GM23248 (cell line): ENCODE measurements at regions not wholly inside any gene's neighbourhood (a gene's known extent, or its start where the extent isn't known, plus 50 kb on each side); places are given as distances from the start of the nearest gene placed in this dataset.
"Not testable (repeated sequence)": the region's sequence is repeated elsewhere in the genome, so short reads cannot be mapped to it uniquely, and the experiment has no call there.

Source experiments
- DNase-seq: peaks from one replicate; pipeline ENCODE4 v3.0.0-alpha.2; 2015
- H2AFZ ChIP-seq: fragments of 200-600 bp; sonication (generic); 2 replicates; pipeline ENCODE4 v1.6.1; 2016; ENCODE audit warnings: antibody characterized with exemption
- H3F3A ChIP-seq: fragments of 200-600 bp; sonication (generic); 2 replicates; pipeline ENCODE4 v1.6.1; 2016; ENCODE audit warnings: mild to moderate bottlenecking, antibody characterized with exemption, mixed run types; ENCODE audit not compliant: insufficient read depth
- H3K27ac ChIP-seq: fragments of 200-600 bp; sonication (generic); 2 replicates; pipeline ENCODE4 v1.5.1; 2016; ENCODE audit warnings: mild to moderate bottlenecking
- H3K27me3 ChIP-seq: fragments of 200-600 bp; sonication (generic); replicated peaks from 2 replicates; pipeline ENCODE4 v1.6.1; 2016; ENCODE audit warnings: mild to moderate bottlenecking; ENCODE audit not compliant: insufficient read depth
- H3K36me3 ChIP-seq: fragments of 200-600 bp; sonication (generic); 2 replicates; pipeline ENCODE4 v1.6.1; 2016; ENCODE audit warnings: low read depth, mild to moderate bottlenecking
- H3K4me1 ChIP-seq: fragments of 200-600 bp; sonication (generic); 2 replicates; pipeline ENCODE4 v1.6.1; 2016; ENCODE audit warnings: mild to moderate bottlenecking; ENCODE audit not compliant: insufficient read depth
- H3K4me2 ChIP-seq: fragments of 200-600 bp; sonication (generic); one replicate; pipeline ENCODE4 v1.6.1; 2016; ENCODE audit warnings: mild to moderate bottlenecking; ENCODE audit not compliant: unreplicated experiment
- H3K4me3 ChIP-seq: fragments of 200-600 bp; sonication (generic); 2 replicates; pipeline ENCODE4 v1.5.1; 2016; ENCODE audit warnings: mild to moderate bottlenecking
- H3K79me2 ChIP-seq: fragments of 200-600 bp; sonication (generic); 2 replicates; pipeline ENCODE4 v1.6.1; 2016; ENCODE audit warnings: mild to moderate bottlenecking; ENCODE audit not compliant: insufficient read depth
- H3K9ac ChIP-seq: fragments of 200-600 bp; sonication (generic); 2 replicates; pipeline ENCODE4 v1.6.1; 2016; ENCODE audit warnings: mild to moderate bottlenecking
- H3K9me2 ChIP-seq: fragments of 200-600 bp; sonication (generic); 2 replicates; pipeline ENCODE4 v1.6.1; 2016; ENCODE audit warnings: mixed run types, mild to moderate bottlenecking, moderate library complexity; ENCODE audit not compliant: insufficient read depth
- H3K9me3 ChIP-seq: fragments of 200-600 bp; sonication (generic); one replicate; pipeline ENCODE4 v1.6.1; 2017; ENCODE audit warnings: low read depth
- H4K20me1 ChIP-seq: fragments of 200-600 bp; sonication (generic); 2 replicates; pipeline ENCODE4 v1.6.0; 2016; ENCODE audit not compliant: insufficient read depth
- EZH2 ChIP-seq: fragments of 200-600 bp; sonication (generic); IDR thresholded peaks from 2 replicates; pipeline ENCODE4 v1.6.1; 2018; ENCODE audit warnings: antibody characterized with exemption, mild to moderate bottlenecking; ENCODE audit not compliant: insufficient read depth, poor library complexity, severe bottlenecking
- EZH2phosphoT487 ChIP-seq: fragments of 200-600 bp; sonication (generic); IDR thresholded peaks from 2 replicates; pipeline ENCODE4 v1.6.1; 2018; ENCODE audit warnings: antibody characterized with exemption, moderate library complexity, mild to moderate bottlenecking, low read depth; ENCODE audit not compliant: insufficient read depth
- WGBS, 2 experiments: methylation state at CpG; one replicate each; pipeline ENCODE4 v1.1.6; 2015 to 2017; ENCODE audit warnings: low lambda C conversion rate in 2 of 2, low coverage in 1 of 2; ENCODE audit errors: missing lambda C conversion rate in 2 of 2; 5-methylcytosine and 5-hydroxymethylcytosine counted together
- in situ Hi-C: fragments of 300-500 bp; cut with MboI; formaldehyde crosslinking; loops from 2 replicates; pipeline ENCODE4 v1.15.0; 2020

DNA sequence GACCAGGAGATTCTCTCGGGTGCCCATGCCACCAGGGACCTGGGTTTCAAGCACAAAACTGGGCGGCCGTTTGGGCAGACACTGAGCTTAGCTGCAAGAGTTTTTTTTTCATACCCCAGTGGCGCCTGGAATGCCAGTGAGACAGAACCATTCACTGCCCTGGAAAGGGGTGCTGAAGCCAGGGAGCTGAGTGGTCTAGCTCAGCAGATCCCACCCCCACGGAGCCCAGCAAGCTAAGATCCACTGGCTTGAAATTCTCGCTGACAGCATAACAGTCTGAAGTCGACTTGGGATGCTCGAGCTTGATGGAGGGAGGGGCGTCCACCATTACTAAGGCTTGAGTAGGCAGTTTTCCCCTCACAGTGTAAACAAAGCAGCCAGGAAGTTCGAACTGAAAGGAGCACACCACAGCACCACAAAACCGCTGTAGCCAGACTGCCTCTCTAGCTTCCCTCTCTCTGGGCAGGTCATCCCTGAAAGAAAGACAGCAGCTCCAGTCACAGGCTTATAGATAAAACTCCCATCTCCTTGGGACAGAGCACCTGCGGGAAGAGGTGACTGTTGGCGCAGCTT is 157.7 kb downstream of the GIPC2 start:
- H4K20me1 ChIP-seq, H3K4me2 ChIP-seq, H3K9ac ChIP-seq, H3K79me2 ChIP-seq, H3K27me3 ChIP-seq, H2AFZ ChIP-seq, H3K4me3 ChIP-seq, in situ Hi-C loops, H3K36me3 ChIP-seq, H3K9me3 ChIP-seq, H3K27ac ChIP-seq, H3K9me2 ChIP-seq, DNase-seq, H3F3A ChIP-seq, H3K4me1 ChIP-seq: not testable (repeated sequence)
- 74 to 76% methylated on average over 13 of the region's 13 CpGs for WGBS, 2 experiments

DNA sequence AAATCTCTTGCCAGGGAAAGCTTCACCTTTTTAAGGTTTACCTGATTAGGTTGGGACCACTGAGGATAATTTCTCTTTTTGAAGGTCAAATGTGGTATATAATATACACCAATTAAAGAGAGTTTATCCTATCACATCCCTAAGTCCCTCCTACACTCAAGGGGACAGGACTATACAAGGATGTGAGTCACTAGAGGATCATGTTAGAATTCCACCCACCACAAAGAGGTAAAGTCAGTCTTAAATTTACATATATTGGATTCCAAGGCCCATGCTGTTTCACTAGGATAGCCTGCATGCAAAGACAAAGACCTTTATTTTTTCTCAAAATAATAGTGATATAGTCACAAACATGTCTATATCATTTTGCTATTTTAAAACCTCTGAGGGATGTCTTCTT is 164.4 kb downstream of the GIPC2 start:
- H3K27me3 ChIP-seq, result no peaks in the 10 kb centered on the region
- H3K4me2 ChIP-seq, result no peak overlapping the region
- DNase-seq, result peak; percentile 35
- TF ChIP-seq EZH2phosphoT487 (no peak), EZH2 (no peak)
- H3K4me3 ChIP-seq, result no peak overlapping the region
- H3K9me3 ChIP-seq, result no peaks in the 10 kb centered on the region
- H3K27ac ChIP-seq, result no peak overlapping the region
- H3F3A ChIP-seq, result no peaks in the 10 kb centered on the region
- peaks cover 9% of the 10 kb centered on the region; the same call in 1 of the 2 replicates for H3K4me1 ChIP-seq
- H4K20me1 ChIP-seq, result no peaks in the 10 kb centered on the region
- no peak overlapping the region for H3K9ac ChIP-seq
- H3K9me2 ChIP-seq, result no peaks in the 10 kb centered on the region
- in situ Hi-C loops, result no loop called here
- H3K79me2 ChIP-seq, result no peaks in the 10 kb centered on the region
- H3K36me3 ChIP-seq, result no peaks in the 10 kb centered on the region
- peak overlapping the region; percentile 46; the same call in 1 of the 2 replicates for H2AFZ ChIP-seq

DNA sequence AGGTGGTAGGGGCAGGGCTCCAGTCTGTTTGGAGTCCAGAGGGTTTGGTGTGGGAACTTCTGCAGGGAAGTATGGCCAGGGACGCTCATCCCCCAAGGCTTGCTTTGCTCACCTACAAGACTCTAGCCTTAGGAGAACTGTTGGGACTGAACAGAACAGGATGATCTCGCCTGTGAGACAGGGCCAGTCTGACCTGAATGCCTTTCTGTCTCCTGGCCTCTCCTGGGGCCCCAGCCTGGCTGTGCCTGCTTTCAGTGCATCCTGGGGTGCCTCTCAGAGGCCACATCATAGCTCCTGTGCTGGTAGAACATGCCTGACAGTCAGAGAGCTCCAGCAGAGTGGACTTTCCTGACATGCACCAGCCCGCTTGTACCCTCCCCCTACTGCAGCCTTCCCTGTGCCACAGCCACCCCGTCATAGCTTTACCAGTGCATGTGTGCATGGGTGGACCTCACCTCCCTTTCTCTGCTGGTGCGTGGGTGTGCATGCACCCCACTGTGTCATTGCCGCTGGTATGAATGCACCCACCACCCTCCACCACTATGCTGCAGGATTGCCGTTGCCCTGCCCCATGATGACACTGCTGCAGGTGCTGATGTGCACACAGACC is 165.8 kb downstream of the GIPC2 start:
- WGBS, 2 experiments, result 91 to 93% methylated on average over 7 of the region's 7 CpGs

DNA sequence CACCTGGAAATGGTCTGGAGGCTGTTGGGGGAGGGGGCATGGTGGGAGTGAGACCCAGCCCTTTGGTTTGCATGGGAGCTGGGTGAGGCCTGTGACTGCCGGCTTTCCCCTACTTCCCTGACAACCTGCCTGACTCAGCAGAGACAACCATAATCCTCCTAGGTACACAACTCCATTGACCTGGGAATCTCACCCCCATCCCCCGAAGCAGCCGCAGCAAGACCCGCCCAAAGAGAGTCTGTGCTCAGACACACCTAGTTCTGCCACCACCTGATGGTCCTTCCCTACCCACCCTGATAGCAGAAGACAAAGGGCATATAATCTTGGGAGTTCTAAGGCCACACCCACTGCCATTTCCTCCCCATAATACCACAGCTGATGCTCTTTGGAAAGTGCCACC is 168.6 kb downstream of the GIPC2 start:
- H4K20me1 ChIP-seq, result no peaks in the 10 kb centered on the region
- no peaks in the 10 kb centered on the region for H3K79me2 ChIP-seq
- H3K4me1 ChIP-seq, result peaks cover 9% of the 10 kb centered on the region; the same call in 1 of the 2 replicates
- H3K4me2 ChIP-seq, result no peak overlapping the region
- no peak for DNase-seq
- H3K4me3 ChIP-seq, result no peak overlapping the region
- H3K27me3 ChIP-seq, result no peaks in the 10 kb centered on the region
- H3F3A ChIP-seq, result no peaks in the 10 kb centered on the region
- in situ Hi-C loops, result no loop called here
- H3K9me2 ChIP-seq, result no peaks in the 10 kb centered on the region
- no peak overlapping the region for H3K9ac ChIP-seq
- TF ChIP-seq EZH2phosphoT487, result no peak
- H2AFZ ChIP-seq, result no peak overlapping the region
- H3K9me3 ChIP-seq, result no peaks in the 10 kb centered on the region
- no peaks in the 10 kb centered on the region for H3K36me3 ChIP-seq
- no peak overlapping the region for H3K27ac ChIP-seq
- 93 to 98% methylated on average over 4 of the region's 4 CpGs for WGBS, 2 experiments

More for the DNA sequence above, 165.8 kb downstream of the GIPC2 start:
- TF ChIP-seq EZH2phosphoT487 (no peak), EZH2 (no peak)
- in situ Hi-C loops, result no loop called here
- Histone ChIP-seq H3K79me2 (no peaks in the 10 kb centered on the region), H3K27me3 (no peaks in the 10 kb centered on the region), H4K20me1 (no peaks in the 10 kb centered on the region), H3K9me3 (no peaks in the 10 kb centered on the region), H3K4me2 (no peak overlapping the region), H3K4me1 (peaks cover 9% of the 10 kb centered on the region; the same call in 1 of the 2 replicates), H3K27ac (no peak overlapping the region), H2AFZ (no peak overlapping the region), H3F3A (no peaks in the 10 kb centered on the region), H3K9me2 (no peaks in the 10 kb centered on the region), H3K4me3 (no peak overlapping the region), H3K36me3 (no peaks in the 10 kb centered on the region), H3K9ac (no peak overlapping the region)
- no peak for DNase-seq
